Neural progenitor cell (in vitro differentiated cells): ENCODE measurements at regions not wholly inside any gene's neighbourhood (a gene's known extent, or its start where the extent isn't known, plus 50 kb on each side); places are given as distances from the start of the nearest gene placed in this dataset.

Experiments used
- EZH2 ChIP-seq: fragments of 200-600 bp; sonication (generic); IDR thresholded peaks from 2 replicates; pipeline ENCODE4 v1.6.1; 2017; ENCODE audit warnings: antibody characterized with exemption, mild to moderate bottlenecking, moderate library complexity
- TF ChIP-seq, protein P1 (sequence below): fragments of 200-600 bp; sonication (generic); IDR thresholded peaks from 2 replicates; pipeline ENCODE4 v1.5.1; 2017; ENCODE audit warnings: antibody characterized with exemption, mild to moderate bottlenecking

DNA sequence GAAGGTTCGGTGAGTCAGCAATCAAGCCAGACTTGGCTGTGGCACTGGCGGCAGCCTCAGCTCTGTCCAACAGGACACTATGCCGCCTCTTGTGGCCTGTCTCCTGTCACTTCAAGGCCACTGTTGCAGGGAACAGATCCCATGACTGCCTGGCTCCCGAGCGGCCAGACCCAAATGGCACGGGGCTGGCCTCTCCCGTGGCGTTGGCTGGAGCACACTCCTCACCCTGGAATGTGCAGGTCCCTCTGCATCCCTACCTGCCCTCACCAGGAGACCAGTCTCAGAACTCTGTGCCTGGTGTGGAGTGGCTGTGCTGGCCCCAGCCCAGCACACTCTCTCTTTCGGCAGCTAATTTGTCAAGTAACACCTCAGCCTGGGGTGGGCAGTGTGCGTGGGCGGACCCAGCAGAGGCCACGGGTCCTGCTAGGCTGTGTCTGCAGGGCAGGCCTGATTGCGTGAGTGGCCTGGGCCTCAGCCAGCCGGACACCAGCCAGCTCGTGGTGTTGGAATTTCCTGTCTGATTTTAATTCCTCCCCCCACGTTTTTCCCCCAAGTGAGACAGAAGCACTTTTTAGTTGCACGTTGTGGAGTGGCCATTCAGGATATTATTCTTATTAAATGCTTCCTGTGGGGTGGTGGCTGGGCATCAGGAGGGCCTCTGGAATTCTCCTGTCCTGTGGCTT lies 179.3 kb downstream of the GLI2 start:
- TF ChIP-seq, protein P1, sequence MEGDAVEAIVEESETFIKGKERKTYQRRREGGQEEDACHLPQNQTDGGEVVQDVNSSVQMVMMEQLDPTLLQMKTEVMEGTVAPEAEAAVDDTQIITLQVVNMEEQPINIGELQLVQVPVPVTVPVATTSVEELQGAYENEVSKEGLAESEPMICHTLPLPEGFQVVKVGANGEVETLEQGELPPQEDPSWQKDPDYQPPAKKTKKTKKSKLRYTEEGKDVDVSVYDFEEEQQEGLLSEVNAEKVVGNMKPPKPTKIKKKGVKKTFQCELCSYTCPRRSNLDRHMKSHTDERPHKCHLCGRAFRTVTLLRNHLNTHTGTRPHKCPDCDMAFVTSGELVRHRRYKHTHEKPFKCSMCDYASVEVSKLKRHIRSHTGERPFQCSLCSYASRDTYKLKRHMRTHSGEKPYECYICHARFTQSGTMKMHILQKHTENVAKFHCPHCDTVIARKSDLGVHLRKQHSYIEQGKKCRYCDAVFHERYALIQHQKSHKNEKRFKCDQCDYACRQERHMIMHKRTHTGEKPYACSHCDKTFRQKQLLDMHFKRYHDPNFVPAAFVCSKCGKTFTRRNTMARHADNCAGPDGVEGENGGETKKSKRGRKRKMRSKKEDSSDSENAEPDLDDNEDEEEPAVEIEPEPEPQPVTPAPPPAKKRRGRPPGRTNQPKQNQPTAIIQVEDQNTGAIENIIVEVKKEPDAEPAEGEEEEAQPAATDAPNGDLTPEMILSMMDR, result no peak
- no peak for TF ChIP-seq EZH2
